SK-N-SH (cell line): ENCODE measurements at regions not wholly inside any gene's neighbourhood (a gene's known extent, or its start where the extent isn't known, plus 50 kb on each side); places are given as distances from the start of the nearest gene placed in this dataset.

Experiments
- CTCF ChIA-PET: fragments of 300-600, 350-600 bp; formaldehyde crosslinking; extraction: SDS; loops from one replicate; lab custom pipeline; 2021; lab: Yijun Ruan, JAX
- POLR2A ChIA-PET: fragments of 350-600 bp; sonication (Branson Sonifier 250); formaldehyde crosslinking; extraction: SDS; loops from one replicate; lab custom pipeline; 2020; ENCODE audit warnings: antibody characterized with exemption, inconsistent platforms; lab: Yijun Ruan, JAX
- DNase-seq: peaks from one replicate; pipeline ENCODE4 v3.0.0; 2012
- H2AFZ ChIP-seq: fragments of 200-600 bp; sonication (generic); 2 replicates; pipeline ENCODE4 v1.8.1; 2016; ENCODE audit warnings: antibody characterized with exemption, mild to moderate bottlenecking, low read depth
- H3F3A ChIP-seq: fragments of 200-600 bp; sonication (generic); replicated peaks from 2 replicates; pipeline ENCODE3; 2016; ENCODE audit warnings: antibody characterized with exemption, mild to moderate bottlenecking; ENCODE audit not compliant: insufficient read depth
- H3K27ac ChIP-seq, 2 experiments: fragments of 200-500 bp in 1 of 2; fragments of 200-600 bp in 1 of 2; sonication (Bioruptor generic) in 1 of 2; sonication (generic), shearing (Covaris generic) in 1 of 2; 2 replicates each; pipeline versions ENCODE4 v1.5.1 to v1.6.1; 2014 to 2016; ENCODE audit warnings: low read depth in 2 of 2, inconsistent platforms in 1 of 2, low read length in 1 of 2, mild to moderate bottlenecking in 1 of 2, mixed read lengths in 1 of 2
- H3K27me3 ChIP-seq: fragments of 200-600 bp; sonication (generic), shearing (Covaris generic); 2 replicates; pipeline ENCODE4 v1.6.1; 2016; ENCODE audit warnings: mixed run types; ENCODE audit not compliant: insufficient read depth
- H3K36me3 ChIP-seq, 2 experiments: fragments of 200-500 bp in 1 of 2; fragments of 200-600 bp in 1 of 2; sonication (Bioruptor generic) in 1 of 2; sonication (generic) in 1 of 2; replicated peaks in 1 of 2; 2 replicates each; pipeline versions ENCODE3 to v1.5.1; 2014 to 2016; ENCODE audit warnings: low read length in 1 of 2, mild to moderate bottlenecking in 1 of 2; ENCODE audit not compliant: insufficient read depth in 2 of 2, control insufficient read depth in 1 of 2
- H3K4me1 ChIP-seq, 2 experiments: fragments of 200-500 bp in 1 of 2; fragments of 200-600 bp in 1 of 2; sonication (Bioruptor generic) in 1 of 2; sonication (generic), shearing (Covaris generic) in 1 of 2; 2 replicates each; pipeline versions ENCODE4 v1.5.1 to v1.6.1; 2014 to 2016; ENCODE audit warnings: low read depth in 1 of 2, low read length in 1 of 2, mixed run types in 1 of 2; ENCODE audit not compliant: insufficient read depth in 2 of 2, control insufficient read depth in 1 of 2
- H3K4me2 ChIP-seq: fragments of 200-600 bp; sonication (generic), shearing (Covaris generic); 2 replicates; pipeline ENCODE4 v1.6.1; 2017; ENCODE audit warnings: mixed run types
- H3K4me3 ChIP-seq, 2 experiments: fragments of 200-500 bp in 1 of 2; fragments of 200-600 bp in 1 of 2; sonication (Bioruptor generic) in 1 of 2; sonication (generic), shearing (Covaris generic) in 1 of 2; 2 replicates each; pipeline versions ENCODE4 v1.5.1 to v1.8.1; 2014 to 2016; ENCODE audit warnings: low read depth in 2 of 2, inconsistent platforms in 1 of 2, low read length in 1 of 2, mild to moderate bottlenecking in 1 of 2, mixed read lengths in 1 of 2, moderate library complexity in 1 of 2
- H3K79me2 ChIP-seq: fragments of 200-600 bp; sonication (generic); 2 replicates; pipeline ENCODE4 v1.8.1; 2017; ENCODE audit warnings: mild to moderate bottlenecking; ENCODE audit not compliant: insufficient read depth
- H3K9ac ChIP-seq: fragments of 200-600 bp; sonication (generic); 2 replicates; pipeline ENCODE4 v1.6.1; 2017; ENCODE audit warnings: mixed run types
- H3K9me2 ChIP-seq: fragments of 200-600 bp; sonication (generic); 2 replicates; pipeline ENCODE4 v1.6.1; 2017; ENCODE audit warnings: mixed run types
- H3K9me3 ChIP-seq: fragments of 200-600 bp; sonication (generic); 2 replicates; pipeline ENCODE4 v1.6.1; 2017; ENCODE audit warnings: mixed run types, mild to moderate bottlenecking, moderate library complexity
- H4K20me1 ChIP-seq: fragments of 200-600 bp; sonication (generic); 2 replicates; pipeline ENCODE4 v1.6.1; 2017; ENCODE audit warnings: mild to moderate bottlenecking, mixed run types; ENCODE audit not compliant: insufficient read depth
- REST ChIP-seq: IDR thresholded peaks from 2 replicates; pipeline ENCODE4 v1.6.1; 2012; ENCODE audit warnings: mild to moderate bottlenecking, low read depth, low read length, moderate library complexity
- RXRA ChIP-seq: IDR thresholded peaks from 2 replicates; pipeline ENCODE4 v1.4.0; 2012; ENCODE audit warnings: low read depth, mild to moderate bottlenecking, borderline replicate concordance
- SMC3 ChIP-seq: IDR thresholded peaks from 2 replicates; pipeline ENCODE4 v1.6.1; 2012; ENCODE audit warnings: low read depth, low read length, improper control_type of control experiment
- ZBTB33 ChIP-seq: IDR thresholded peaks from 2 replicates; pipeline ENCODE4 v1.4.0; 2012; ENCODE audit warnings: low read depth, borderline replicate concordance

- CTCF ChIA-PET = interaction anchor here (0.7 to 1.4 kb wide), 3 partner anchors 63 to 176 kb away, joined by 3 to 4 read pairs (median 4); no protein-coding TSS in a partner anchor
- DNase-seq = no peak
These were observed 133.5 kb downstream of the QPCT start for GRCh38 chr2:37477921-37478320.

More at GRCh38 chr2:37477921-37478320, 133.5 kb downstream of the QPCT start:
- no peaks in the 10 kb centered on the region for H3K27me3 ChIP-seq
- H3K9ac ChIP-seq = no peak overlapping the region
- H3K4me3 ChIP-seq = no peak overlapping the region
- POLR2A ChIA-PET = no interaction called here
- peak overlapping the region in 1 of 2 experiments; percentile 41; a peak in 1 of 4 replicates for H3K27ac ChIP-seq
- H3K36me3 ChIP-seq = no peaks in the 10 kb centered on the region
- H3F3A ChIP-seq = no peaks in the 10 kb centered on the region
- H3K9me3 ChIP-seq = no peaks in the 10 kb centered on the region
- H3K4me2 ChIP-seq = no peak overlapping the region
- no peak overlapping the region for H2AFZ ChIP-seq
- no peaks in the 10 kb centered on the region for H3K79me2 ChIP-seq
- TF ChIP-seq SMC3 (no peak), RXRA (no peak), ZBTB33 (no peak), REST (no peak)
- peaks cover 0 to 25% of the 10 kb centered on the region in 2 experiments; a peak in 2 of 4 replicates for H3K4me1 ChIP-seq
- no peaks in the 10 kb centered on the region for H3K9me2 ChIP-seq
- H4K20me1 ChIP-seq = no peaks in the 10 kb centered on the region
